ENCODE measurements at regions not wholly inside any gene's neighbourhood (a gene's known extent, or its start where the extent isn't known, plus 50 kb on each side); places are given as distances from the start of the nearest gene placed in this dataset.
"Not testable (repeated sequence)": the region's sequence is repeated elsewhere in the genome, so short reads cannot be mapped to it uniquely, and the experiment has no call there.

GRCh38 chr16:21525956-21526922 is 73.1 kb upstream of the METTL9 start:
- not testable (repeated sequence) for TF ChIP-seq CTCF, POLR2A (IDR thresholded peaks at IDR 0.05)

Data from esophagus squamous epithelium (tissue), 4 donors.